ENCODE measurements at regions not wholly inside any gene's neighbourhood (a gene's known extent, or its start where the extent isn't known, plus 50 kb on each side); places are given as distances from the start of the nearest gene placed in this dataset.

- no peak for TF ChIP-seq POLR2A (IDR thresholded peaks at IDR 0.05; ENCODE audit: low read depth, low read length)
- no peak for TF ChIP-seq CTCF (IDR thresholded peaks at IDR 0.05; ENCODE audit: extremely low read depth in 1 of 2, insufficient read depth in 1 of 2, low read depth in 1 of 2, low read length in 2 of 2)
- TF ChIP-seq POLR2AphosphoS5 (IDR thresholded peaks at IDR 0.05; ENCODE audit: insufficient read depth, low read depth, low read length): no peak
- TF ChIP-seq MAX (IDR thresholded peaks at IDR 0.05; ENCODE audit: insufficient read depth, insufficient read length): no peak
- no peak for TF ChIP-seq JUN (IDR thresholded peaks at IDR 0.05; ENCODE audit: borderline replicate concordance, insufficient read depth, insufficient read length, low read depth)
- no peak for TF ChIP-seq EZH2 (IDR thresholded peaks at IDR 0.05; ENCODE audit: borderline replicate concordance, low read depth, low read length, severe bottlenecking)
- TF ChIP-seq MYC (IDR thresholded peaks at IDR 0.05; ENCODE audit: low read depth, low read length): no peak
These were observed 456.8 kb upstream of the NXPH2 start for GRCh38 chr2:139237023-139237422.
